ENCODE measurements at regions not wholly inside any gene's neighbourhood (a gene's known extent, or its start where the extent isn't known, plus 50 kb on each side); places are given as distances from the start of the nearest gene placed in this dataset.
"Not testable (repeated sequence)": the region's sequence is repeated elsewhere in the genome, so short reads cannot be mapped to it uniquely, and the experiment has no call there.

DNA sequence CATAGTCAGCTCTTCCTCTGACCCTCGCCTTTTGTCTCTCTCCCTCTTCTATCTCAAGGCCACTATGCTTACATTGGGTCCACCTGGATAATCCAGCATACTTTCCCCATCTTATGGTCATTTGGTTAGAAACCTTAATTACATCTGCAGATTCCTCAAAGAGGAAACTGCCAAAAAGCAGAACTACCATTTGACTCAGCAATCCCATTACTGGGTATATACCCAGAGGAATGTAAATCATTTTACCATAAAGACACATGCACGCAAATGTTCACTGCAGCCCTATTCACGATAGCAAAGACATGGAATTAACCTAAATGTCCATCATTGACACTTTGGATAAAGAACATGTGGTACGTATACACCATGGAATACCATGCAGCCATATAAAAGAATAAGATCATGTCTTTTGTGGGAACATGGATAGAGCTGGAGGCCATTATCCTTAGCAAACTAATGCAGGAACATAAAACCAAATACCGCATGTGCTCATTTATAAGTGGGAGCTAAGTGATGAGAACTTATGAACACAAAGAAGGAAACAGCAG is 114.8 kb upstream of the NPY start:
- no peak for DNase-seq (ENCODE audit: low read depth)
- TF ChIP-seq, protein P1, sequence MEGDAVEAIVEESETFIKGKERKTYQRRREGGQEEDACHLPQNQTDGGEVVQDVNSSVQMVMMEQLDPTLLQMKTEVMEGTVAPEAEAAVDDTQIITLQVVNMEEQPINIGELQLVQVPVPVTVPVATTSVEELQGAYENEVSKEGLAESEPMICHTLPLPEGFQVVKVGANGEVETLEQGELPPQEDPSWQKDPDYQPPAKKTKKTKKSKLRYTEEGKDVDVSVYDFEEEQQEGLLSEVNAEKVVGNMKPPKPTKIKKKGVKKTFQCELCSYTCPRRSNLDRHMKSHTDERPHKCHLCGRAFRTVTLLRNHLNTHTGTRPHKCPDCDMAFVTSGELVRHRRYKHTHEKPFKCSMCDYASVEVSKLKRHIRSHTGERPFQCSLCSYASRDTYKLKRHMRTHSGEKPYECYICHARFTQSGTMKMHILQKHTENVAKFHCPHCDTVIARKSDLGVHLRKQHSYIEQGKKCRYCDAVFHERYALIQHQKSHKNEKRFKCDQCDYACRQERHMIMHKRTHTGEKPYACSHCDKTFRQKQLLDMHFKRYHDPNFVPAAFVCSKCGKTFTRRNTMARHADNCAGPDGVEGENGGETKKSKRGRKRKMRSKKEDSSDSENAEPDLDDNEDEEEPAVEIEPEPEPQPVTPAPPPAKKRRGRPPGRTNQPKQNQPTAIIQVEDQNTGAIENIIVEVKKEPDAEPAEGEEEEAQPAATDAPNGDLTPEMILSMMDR (conservative IDR thresholded peaks at IDR 0.05; ENCODE audit: control insufficient read depth, insufficient read depth, low read depth, low read length) = no peak
- no peak overlapping the region for H3K4me3 ChIP-seq (ENCODE audit: control insufficient read depth, low read depth, low read length)

DNA sequence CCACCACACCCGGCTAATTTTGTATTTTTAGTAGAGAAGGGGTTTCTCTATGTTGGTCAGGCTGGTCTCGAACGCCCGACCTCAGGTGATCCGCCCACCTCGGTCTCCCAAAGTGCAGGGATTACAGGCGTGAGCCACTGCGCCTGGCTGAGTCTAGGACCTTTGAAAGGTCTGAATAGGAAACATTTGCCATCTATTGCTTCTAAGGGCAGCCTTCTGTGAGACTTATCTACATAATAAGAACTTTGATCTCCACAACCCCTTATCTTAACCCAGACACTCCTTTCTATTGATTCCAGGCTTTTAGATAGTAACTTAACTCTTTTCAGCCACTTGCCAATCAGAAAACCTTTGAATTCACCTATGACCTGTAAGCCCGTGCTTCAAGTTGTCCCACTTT is 112.0 kb upstream of the NPY start:
- DNase-seq (ENCODE audit: low read depth); H3K4me3 ChIP-seq (ENCODE audit: control insufficient read depth, low read depth, low read length): not testable (repeated sequence)

DNA sequence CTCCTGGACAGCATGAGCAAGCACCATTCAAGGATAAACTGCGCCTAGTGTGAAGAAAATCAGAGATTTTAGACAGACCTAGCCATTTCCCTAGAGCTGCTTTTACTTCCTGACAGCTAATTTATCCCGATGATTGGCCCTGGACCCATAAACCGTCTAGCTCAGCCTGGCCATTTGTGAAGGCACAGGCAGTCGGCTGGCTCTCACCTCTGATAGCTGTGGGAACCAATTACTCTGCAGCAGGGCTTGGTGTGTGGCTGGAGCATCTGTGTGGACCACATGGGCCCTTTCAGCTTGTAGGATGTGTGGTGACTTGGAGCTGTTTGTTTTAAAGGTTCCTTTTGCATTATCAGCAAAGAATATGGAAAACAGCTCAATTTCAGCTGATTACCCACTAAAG is 111.1 kb upstream of the NPY start:
- TF ChIP-seq, protein P1 (conservative IDR thresholded peaks at IDR 0.05; ENCODE audit: control insufficient read depth, insufficient read depth, low read depth, low read length) = no peak
- DNase-seq (ENCODE audit: low read depth) = no peak
- no peak overlapping the region for H3K4me3 ChIP-seq (ENCODE audit: control insufficient read depth, low read depth, low read length)

GRCh38 chr7:24175603-24176002 is 108.4 kb upstream of the NPY start:
- H3K4me3 ChIP-seq (ENCODE audit: control insufficient read depth, low read depth, low read length) = no peak overlapping the region
- TF ChIP-seq, protein P1 (conservative IDR thresholded peaks at IDR 0.05; ENCODE audit: control insufficient read depth, insufficient read depth, low read depth, low read length) = no peak
- DNase-seq (ENCODE audit: low read depth) = no peak

GRCh38 chr7:24178811-24179570 is 105.0 kb upstream of the NPY start:
- H3K4me3 ChIP-seq (ENCODE audit: control insufficient read depth, low read depth, low read length) = no peak overlapping the region
- no peak for DNase-seq (ENCODE audit: low read depth)
- TF ChIP-seq, protein P1 (conservative IDR thresholded peaks at IDR 0.05; ENCODE audit: control insufficient read depth, insufficient read depth, low read depth, low read length) = no peak

- TF ChIP-seq, protein P1 (conservative IDR thresholded peaks at IDR 0.05; ENCODE audit: control insufficient read depth, insufficient read depth, low read depth, low read length) = no peak
- DNase-seq (ENCODE audit: low read depth) = no peak
- H3K4me3 ChIP-seq (ENCODE audit: control insufficient read depth, low read depth, low read length) = no peak overlapping the region
Measured at GRCh38 chr7:24191362-24191761, 92.6 kb upstream of the NPY start.

DNA sequence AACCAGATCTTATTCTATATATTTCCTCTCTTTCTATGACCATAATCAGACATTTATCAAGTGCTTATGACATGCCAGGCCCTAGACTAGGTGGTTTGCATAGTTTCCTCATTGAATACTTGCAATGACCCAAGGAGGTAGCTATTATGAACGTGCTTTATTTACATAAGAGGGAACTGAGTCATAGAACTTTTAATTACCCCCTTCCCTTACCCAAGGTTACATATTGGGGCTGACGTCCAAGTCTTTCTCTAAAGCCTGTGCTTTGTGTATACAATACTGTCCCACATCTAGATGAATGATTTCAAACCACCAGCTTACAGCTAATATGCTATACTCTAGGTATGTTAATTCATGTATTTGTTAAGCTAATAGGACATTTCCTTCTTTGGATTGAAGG is 91.9 kb upstream of the NPY start:
- TF ChIP-seq, protein P1 (conservative IDR thresholded peaks at IDR 0.05; ENCODE audit: control insufficient read depth, insufficient read depth, low read depth, low read length) = no peak
- no peak for DNase-seq (ENCODE audit: low read depth)
- no peak overlapping the region for H3K4me3 ChIP-seq (ENCODE audit: control insufficient read depth, low read depth, low read length)
